Smooth muscle cell (in vitro differentiated cells): ENCODE measurements at regions not wholly inside any gene's neighbourhood (a gene's known extent, or its start where the extent isn't known, plus 50 kb on each side); places are given as distances from the start of the nearest gene placed in this dataset.

ENCODE experiments used
- DNase-seq: peaks from one replicate; lab custom pipeline; 2025; ENCODE audit not compliant: unreplicated experiment; lab: John Stamatoyannopoulos, UW
- H2AFZ ChIP-seq: fragments of 200-600 bp; sonication (generic); 2 replicates; pipeline ENCODE4 v1.6.0; 2016; ENCODE audit warnings: antibody characterized with exemption, low read depth, mild to moderate bottlenecking
- H3F3A ChIP-seq: fragments of 200-600 bp; sonication (generic); 2 replicates; pipeline ENCODE4 v1.6.0; 2017; ENCODE audit warnings: antibody characterized with exemption, low read depth
- H3K27ac ChIP-seq: fragments of 200-600 bp; sonication (generic); 2 replicates; pipeline ENCODE4 v1.5.1; 2016; ENCODE audit warnings: low read depth, mild to moderate bottlenecking
- H3K27me3 ChIP-seq: fragments of 200-600 bp; sonication (generic); 2 replicates; pipeline ENCODE4 v1.6.1; 2016; ENCODE audit warnings: low read depth, mild to moderate bottlenecking
- H3K36me3 ChIP-seq: fragments of 200-600 bp; sonication (generic); 2 replicates; pipeline ENCODE4 v1.5.1; 2016; ENCODE audit warnings: low read depth
- H3K4me1 ChIP-seq: fragments of 200-600 bp; sonication (generic); 2 replicates; pipeline ENCODE4 v1.5.1; 2016; ENCODE audit warnings: low read depth
- H3K4me2 ChIP-seq: fragments of 200-600 bp; sonication (generic); 2 replicates; pipeline ENCODE4 v1.6.0; 2016; ENCODE audit warnings: mild to moderate bottlenecking
- H3K4me3 ChIP-seq: fragments of 200-600 bp; sonication (generic); 2 replicates; pipeline ENCODE4 v1.5.1; 2016; ENCODE audit warnings: mild to moderate bottlenecking
- H3K79me2 ChIP-seq: fragments of 200-600 bp; sonication (generic); 2 replicates; pipeline ENCODE4 v1.6.0; 2016; ENCODE audit warnings: low read depth, mild to moderate bottlenecking
- H3K9ac ChIP-seq: fragments of 200-600 bp; sonication (generic); 2 replicates; pipeline ENCODE4 v1.6.0; 2016; ENCODE audit warnings: low read depth
- H3K9me3 ChIP-seq: fragments of 200-600 bp; sonication (generic); replicated peaks from 2 replicates; pipeline ENCODE4 v1.5.1; 2016; ENCODE audit warnings: low read depth
- H4K20me1 ChIP-seq: fragments of 200-600 bp; sonication (generic); 2 replicates; pipeline ENCODE4 v1.6.0; 2016; ENCODE audit warnings: low read depth
- WGBS: methylation state at CpG from one replicate; pipeline ENCODE4 v1.1.7; 2016; ENCODE audit warnings: low lambda C conversion rate; 5-methylcytosine and 5-hydroxymethylcytosine counted together
- TF ChIP-seq, protein P1 (sequence below): fragments of 200-600 bp; sonication (generic); IDR thresholded peaks from 2 replicates; pipeline ENCODE4 v1.5.1; 2017; ENCODE audit warnings: borderline replicate concordance, mild to moderate bottlenecking, antibody characterized with exemption; ENCODE audit not compliant: insufficient read depth, poor library complexity, severe bottlenecking

DNA sequence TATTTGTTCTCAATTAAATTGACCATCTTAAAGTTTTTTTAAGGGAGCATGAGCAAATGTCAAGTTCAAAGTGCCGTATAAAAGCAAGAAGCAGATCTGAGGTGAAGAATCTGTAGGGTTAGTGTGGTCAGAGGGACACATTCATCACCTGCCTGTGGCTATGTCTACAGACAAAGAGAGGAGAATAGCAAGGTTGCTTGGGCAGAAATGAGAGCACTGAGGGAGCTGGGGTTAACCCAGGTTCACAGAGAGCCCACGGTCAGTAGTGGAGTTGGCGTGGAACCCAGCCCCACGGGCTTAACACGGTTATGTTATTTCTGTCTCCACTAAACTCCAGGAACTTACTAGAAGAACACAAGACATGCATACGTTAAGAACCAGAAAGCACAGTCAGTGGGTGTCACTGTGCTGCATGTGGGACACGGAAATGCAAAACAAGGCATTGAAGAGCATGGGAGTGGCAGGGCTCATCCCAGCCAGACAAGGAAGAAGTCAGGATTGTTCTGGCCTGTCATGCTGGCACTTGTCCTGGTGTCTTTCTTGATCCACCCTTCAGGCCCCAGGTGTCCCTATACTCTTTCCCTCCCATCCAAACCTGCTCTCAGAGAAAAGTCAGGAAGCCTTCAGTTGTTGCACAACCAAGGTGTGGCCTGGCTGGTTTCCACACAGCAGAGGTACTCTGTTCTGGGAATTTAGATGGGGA, 95.5 kb upstream of the IVNS1ABP start:
- no peak overlapping the region for H3K4me2 ChIP-seq
- H3F3A ChIP-seq, result no peaks in the 10 kb centered on the region
- no peaks in the 10 kb centered on the region for H3K36me3 ChIP-seq
- no peaks in the 10 kb centered on the region for H3K4me1 ChIP-seq
- H3K27me3 ChIP-seq, result no peaks in the 10 kb centered on the region
- no peak for DNase-seq
- no peaks in the 10 kb centered on the region for H4K20me1 ChIP-seq
- H3K79me2 ChIP-seq, result no peaks in the 10 kb centered on the region
- WGBS, result 84% methylated on average over 7 of the region's 7 CpGs
- no peaks in the 10 kb centered on the region for H3K9me3 ChIP-seq
- no peak overlapping the region for H3K4me3 ChIP-seq
- no peak overlapping the region for H2AFZ ChIP-seq
- H3K9ac ChIP-seq, result no peak overlapping the region
- no peak overlapping the region for H3K27ac ChIP-seq
- TF ChIP-seq, protein P1, sequence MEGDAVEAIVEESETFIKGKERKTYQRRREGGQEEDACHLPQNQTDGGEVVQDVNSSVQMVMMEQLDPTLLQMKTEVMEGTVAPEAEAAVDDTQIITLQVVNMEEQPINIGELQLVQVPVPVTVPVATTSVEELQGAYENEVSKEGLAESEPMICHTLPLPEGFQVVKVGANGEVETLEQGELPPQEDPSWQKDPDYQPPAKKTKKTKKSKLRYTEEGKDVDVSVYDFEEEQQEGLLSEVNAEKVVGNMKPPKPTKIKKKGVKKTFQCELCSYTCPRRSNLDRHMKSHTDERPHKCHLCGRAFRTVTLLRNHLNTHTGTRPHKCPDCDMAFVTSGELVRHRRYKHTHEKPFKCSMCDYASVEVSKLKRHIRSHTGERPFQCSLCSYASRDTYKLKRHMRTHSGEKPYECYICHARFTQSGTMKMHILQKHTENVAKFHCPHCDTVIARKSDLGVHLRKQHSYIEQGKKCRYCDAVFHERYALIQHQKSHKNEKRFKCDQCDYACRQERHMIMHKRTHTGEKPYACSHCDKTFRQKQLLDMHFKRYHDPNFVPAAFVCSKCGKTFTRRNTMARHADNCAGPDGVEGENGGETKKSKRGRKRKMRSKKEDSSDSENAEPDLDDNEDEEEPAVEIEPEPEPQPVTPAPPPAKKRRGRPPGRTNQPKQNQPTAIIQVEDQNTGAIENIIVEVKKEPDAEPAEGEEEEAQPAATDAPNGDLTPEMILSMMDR, result no peak

DNA sequence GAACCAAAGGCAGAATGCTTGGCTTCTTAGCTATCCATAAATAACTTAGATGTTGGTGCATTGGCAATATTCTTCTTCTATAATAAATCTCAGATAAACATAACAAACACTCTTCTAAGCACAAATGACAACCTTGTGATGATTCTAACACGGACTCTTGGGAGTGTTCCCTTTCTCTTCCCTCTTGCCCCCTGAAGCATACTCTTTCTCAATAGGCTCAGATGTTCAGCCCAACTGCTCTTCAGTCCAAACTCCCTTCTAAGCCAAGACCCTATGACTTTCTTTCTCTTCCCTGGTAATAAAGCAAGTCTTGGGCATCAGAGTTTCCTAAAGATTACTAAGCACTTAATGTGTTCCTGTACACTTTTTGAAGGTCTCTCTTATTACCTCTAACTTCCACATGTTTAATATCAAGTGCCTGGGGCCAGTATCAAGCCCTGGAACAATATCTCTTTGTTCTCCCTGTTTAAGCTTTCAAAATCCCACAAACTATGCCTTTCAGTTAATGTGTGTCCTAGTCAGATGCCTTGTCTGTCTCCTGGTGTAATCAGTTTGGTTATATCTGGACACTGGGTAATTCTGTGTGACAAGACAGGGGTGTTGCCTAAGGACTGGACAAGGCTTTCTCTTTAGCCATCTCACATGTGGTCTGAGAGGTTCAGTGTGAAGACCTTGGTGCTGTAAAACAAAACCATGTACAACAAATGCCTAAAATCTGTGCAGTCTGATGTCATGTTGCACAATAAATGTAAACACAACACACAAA, 92.9 kb upstream of the IVNS1ABP start:
- Histone ChIP-seq H3K9me3 (no peaks in the 10 kb centered on the region), H3K27me3 (no peaks in the 10 kb centered on the region), H3K4me2 (no peak overlapping the region), H3K9ac (no peak overlapping the region), H3K4me1 (peaks cover under 1% of the 10 kb centered on the region), H3F3A (no peaks in the 10 kb centered on the region), H3K4me3 (no peak overlapping the region), H2AFZ (peak overlapping the region; percentile 49), H3K36me3 (no peaks in the 10 kb centered on the region), H3K79me2 (no peaks in the 10 kb centered on the region), H4K20me1 (no peaks in the 10 kb centered on the region), H3K27ac (peak overlapping the region; percentile 28)
- 90% methylated on average over 1 of the region's 1 CpG for WGBS
- TF ChIP-seq, protein P1, result no peak
- DNase-seq, result no peak

DNA sequence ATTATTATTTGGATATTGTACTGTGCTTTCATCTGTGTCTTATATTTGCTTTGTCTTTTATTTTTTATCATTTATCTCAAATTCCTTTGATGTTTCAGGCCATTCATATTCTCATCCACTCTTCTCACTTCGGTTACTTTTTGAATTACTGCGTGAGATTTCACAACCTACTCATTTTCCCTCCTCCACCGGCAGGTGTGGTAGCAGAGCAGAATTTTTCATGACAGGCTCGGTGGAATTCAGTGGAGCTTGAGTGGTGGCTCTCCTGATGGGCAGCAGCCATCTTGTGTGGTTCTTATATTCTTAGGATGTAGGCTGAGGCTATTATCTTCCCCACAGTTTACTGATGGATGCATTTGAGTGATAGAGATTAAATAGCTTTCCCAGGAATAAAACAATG, 92.3 kb upstream of the IVNS1ABP start:
- Histone ChIP-seq H3K27ac (peak overlapping the region; percentile 35), H3K9me3 (no peaks in the 10 kb centered on the region), H3K27me3 (no peaks in the 10 kb centered on the region), H3K79me2 (no peaks in the 10 kb centered on the region), H4K20me1 (no peaks in the 10 kb centered on the region), H3K9ac (no peak overlapping the region), H3F3A (no peaks in the 10 kb centered on the region), H3K36me3 (no peaks in the 10 kb centered on the region), H3K4me1 (peaks cover 6% of the 10 kb centered on the region), H2AFZ (no peak overlapping the region), H3K4me2 (no peak overlapping the region), H3K4me3 (no peak overlapping the region)
- WGBS, result 85% methylated on average over 4 of the region's 4 CpGs
- DNase-seq, result no peak
- TF ChIP-seq, protein P1, result no peak
